Left renal pelvis (tissue), 4 donors: ENCODE measurements at regions not wholly inside any gene's neighbourhood (a gene's known extent, or its start where the extent isn't known, plus 50 kb on each side); places are given as distances from the start of the nearest gene placed in this dataset.

ENCODE experiments used
- DNase-seq, 4 donors: peaks; one replicate each; pipeline ENCODE4 v3.0.0-alpha.2; 2013; ENCODE audit warnings: low read depth in 4 of 4, low spot score in 3 of 4

DNA sequence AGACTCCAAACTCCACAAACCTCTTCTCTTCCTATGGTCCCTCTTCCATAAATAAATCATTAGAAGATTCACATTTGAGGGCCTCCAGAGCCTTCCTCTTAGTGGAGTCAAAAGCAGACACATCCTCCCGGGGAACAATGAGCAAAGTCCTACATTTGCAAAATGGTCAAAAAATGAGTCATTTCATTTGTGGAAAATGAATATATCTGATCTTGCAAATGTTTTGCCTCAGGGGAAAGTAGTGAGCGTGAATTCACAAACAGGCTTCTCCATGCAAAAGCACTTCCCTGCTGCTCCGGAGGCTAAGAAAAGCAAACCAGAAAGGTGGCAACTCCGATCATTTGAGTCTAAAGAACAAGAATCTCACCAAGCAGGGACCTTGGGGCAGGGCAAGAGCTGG is 86.7 kb upstream of the IQSEC1 start:
- DNase-seq: no peak

GRCh38 chr3:13158871-13159270 is 85.6 kb upstream of the IQSEC1 start:
- DNase-seq: no peak

DNA sequence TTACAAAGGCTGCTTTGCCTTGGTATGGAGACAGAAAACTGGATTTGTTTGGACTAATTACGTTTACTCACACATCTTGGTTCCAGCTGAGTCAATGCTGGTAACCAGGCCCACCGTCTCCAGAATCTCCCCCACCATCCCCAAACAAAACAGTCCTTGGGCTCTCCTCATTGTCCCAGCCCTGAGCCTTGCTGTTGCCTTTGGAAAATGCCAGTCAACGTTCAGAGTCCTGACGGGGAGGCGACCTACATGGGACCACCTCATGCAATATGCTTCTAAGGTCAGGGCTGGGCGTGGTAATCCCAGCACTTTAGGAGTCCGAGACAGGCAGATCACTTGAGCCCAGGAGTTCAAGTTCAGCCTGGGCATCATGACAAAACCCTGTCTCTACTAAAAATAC is 85.2 kb upstream of the IQSEC1 start:
- no peak for DNase-seq

DNA sequence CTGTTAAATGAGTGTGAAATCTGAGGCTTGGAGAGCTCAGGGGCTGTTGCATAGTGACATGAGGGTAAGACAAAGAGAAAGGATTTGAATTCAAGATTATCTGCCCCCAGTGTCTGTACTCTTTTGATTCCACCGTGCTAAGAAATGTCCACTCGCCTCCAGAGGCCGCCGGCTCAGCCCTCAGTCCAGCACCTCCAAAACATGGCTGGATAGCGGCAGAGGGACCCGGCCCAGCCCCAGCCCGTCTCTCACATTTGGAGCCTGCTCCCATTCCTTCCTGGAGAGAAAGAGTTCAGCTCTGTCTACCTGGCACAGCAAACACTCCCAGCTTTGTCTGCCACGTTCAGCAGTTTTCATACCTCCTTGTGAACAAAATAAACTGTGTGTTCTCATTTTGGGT is 84.8 kb upstream of the IQSEC1 start:
- DNase-seq: no peak

DNA sequence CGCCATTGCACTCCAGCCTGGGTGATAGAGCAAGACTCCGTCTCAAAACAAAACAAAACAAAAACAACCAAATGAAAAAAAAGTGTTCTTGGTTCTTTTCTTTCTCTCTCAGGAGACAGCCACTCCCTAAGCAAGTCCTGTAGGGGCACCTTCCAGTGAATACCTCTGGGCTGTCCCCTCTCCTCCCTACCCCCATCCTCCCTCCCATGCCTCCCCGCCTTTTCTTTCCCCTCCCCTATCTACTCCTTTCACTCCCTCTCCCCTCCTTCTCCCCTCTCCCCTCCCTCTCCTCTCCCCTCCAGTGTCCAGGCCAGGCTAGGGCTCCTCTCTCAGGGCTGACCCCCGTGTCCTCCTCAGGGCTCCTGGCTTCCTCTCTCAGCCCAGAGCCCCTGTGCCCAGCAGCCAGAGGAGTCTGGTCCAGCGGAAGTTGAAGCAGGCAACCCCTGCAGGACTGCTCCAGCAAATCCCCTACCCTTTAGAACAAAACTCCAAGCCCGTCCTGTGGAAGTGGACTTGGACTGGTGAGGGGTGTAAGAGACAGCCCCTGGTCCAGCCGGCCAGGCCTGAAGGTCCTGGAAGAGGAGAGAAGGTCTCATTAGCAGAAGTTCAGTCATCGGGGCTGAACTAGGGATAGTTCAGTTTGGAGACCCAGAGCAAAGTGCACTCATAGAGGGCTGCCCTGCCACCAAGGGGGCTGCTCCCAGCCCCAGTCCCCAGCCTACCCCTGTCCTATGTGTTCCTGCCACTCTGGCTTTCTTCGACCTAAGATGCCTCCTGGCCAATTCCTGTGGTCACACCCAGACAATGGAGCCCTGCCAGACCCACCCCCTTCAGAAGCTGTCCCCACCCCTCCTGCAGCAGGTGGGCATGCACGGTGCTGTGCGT is 79.8 kb upstream of the IQSEC1 start:
- DNase-seq: no peak

DNA sequence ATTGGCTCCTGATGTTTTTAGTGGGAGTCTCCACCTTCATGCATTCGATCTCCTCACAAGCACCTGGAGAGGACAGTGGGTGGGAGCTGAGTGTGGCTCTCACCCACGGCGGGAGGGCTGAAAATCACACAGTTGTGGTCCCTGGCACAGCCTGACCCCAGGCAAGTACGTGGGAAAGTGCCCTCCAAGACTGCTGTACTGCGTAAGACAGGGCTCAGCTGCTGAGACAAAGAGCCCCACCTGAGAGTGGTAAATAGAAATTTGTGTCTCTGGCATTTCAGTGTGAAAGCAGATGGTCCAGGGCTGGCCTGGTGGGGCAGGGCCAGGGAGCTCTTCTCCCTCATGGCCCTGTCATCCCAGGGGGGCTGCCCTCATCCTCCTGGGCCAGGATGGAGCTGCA is 77.4 kb upstream of the IQSEC1 start:
- no peak for DNase-seq

DNA sequence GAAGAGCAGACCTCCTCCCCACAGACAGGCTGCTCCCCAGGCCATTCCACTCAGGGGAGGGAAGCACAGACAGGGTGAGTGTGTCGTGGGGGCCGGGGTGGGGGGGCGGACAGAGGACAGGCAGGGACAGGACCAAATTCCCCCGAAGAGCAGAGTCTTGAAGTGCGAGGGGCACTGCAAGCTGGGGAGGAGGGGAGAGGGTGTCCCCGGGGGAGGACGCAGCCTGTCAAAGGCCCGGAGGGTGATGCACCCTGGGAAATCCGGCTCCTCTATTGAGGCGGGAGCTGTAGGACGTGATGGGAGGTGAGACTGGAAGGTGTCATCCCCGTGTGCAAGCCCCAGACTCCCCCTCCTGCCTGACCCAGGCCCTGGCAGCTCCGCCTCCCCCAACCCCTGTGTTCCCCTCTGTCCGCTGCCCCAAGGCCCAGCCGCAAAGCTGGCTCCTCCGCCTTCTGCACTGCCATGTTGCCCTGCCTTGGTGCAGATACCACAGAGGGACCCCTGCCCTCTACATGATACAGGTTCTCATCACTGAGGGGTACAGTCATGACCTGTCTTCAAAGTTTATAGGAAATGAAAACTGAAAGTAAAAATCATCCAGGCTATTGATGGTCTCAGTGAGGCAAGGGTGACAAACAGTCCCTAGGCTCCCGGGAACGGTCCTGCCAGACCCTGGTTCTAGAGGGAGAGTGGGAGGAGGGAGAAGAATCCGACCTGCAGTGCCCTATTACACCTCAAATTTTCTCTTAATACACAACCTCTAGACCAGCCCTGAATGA is 76.3 kb upstream of the IQSEC1 start:
- no peak for DNase-seq

DNA sequence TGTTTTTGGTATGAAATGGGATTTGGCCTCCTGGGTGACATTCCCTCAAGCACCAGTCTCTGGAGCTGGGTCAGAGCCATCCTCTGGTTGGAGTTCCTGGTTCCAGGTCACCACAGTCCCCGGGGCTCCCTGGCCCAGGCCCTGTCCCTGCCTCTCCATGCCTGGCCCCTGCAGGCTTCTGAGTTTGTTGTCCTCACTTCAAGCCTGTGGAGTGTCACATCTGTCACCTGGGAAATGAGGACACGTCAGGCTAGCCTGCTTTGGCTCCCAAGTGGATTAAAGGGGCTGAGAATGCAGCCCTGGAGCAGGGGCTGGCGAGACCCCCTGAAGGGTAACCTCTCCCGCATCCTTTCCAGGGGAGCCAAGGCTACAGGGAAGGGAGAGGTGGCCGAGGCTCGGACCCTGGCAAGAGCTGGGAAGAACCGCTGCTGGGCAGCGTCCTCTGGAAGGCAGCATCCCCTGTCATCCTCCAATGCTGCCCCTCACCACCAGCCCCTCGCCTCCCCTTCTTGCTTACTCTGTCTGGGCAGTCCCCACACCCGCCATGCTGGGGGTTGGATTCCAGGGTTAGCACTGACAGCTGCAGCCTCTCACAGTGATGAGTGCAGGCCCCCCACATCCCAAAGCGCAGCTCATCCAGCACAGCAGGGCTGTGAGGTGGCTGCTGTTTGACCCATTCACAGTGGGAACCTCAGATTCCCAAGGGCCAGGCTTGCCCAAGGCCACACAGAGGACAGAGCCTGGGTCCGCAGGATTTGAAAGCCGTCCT is 75.5 kb upstream of the IQSEC1 start:
- DNase-seq: no peak

GRCh38 chr3:13148126-13148525 is 74.9 kb upstream of the IQSEC1 start:
- DNase-seq: no peak

DNA sequence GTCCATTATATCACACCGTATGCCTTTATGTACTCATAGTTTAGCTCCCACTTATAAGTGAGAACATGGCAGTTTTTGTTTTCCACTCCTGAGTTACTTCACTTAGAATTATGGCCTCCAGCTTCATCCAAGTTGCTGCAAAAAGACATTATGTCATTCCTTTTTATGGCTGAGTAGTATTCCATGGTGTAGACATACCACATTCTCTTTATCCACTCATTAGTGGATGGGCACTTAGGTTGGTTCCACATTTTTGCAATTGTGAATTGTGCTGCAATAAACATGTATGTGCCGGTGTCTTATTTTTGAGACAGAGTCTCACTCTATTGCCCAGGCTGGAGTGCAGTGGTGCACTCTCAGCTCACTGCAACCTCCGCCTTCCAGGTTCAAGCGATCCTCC is 74.1 kb upstream of the IQSEC1 start:
- no peak for DNase-seq

DNA sequence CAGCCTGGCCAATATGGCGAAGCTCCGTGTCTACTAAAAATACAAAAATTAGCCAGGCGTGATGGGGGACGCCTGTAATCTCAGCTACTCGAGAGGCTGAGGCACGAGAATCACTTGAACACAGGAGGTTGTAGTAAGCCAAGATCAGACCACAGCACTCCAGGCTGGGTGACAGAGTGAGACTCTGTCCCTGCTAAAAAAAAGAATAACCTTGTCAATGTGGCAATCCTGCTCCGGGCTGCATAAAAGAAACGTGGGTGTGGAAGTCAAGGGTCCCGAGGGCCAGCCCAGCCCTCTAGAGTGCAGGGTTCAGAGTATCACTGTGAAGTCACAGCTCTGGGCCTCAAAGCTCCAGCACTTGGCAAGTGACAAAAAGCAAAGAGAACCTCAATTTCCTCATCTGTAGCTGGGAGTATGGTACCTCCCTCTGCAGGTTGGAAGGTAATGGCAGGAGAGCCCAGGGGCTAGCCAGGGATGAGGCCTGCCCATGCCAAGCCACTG is 73.5 kb upstream of the IQSEC1 start:
- no peak for DNase-seq

- no peak for DNase-seq
Observed at GRCh38 chr3:13145826-13146642, 72.8 kb upstream of the IQSEC1 start.

DNA sequence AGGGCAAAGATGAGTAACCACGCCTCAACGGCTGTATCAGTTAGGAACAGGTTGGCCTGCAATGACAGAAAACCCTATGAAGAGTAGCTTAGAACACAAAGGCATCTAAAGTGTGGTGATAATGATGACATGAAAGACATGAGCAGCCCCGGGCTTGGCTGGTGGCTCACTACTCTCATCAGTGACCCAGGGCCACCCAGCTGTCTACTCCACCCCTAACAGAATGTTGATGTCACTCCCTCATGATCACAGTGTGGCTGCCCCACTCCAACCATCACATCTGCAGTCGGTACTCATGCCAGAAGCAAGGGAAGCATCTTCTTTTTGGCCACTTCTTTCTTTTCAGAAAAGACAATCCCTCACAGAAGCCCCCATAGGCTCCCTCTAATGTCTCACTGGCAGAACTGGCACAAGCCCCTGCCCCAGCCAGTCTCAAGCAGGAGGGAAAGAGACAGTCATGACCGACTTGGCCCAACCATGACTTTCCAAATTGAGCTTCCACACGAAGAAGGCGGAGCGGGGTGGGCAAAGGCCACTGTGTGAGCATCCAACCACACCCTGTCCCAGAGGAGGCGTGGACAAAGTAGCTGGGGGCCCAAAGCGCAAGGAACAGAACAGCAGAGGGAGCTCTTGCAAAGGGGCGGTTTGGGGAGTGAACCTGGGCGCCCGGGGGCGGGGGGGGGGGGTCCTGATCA is 72.0 kb upstream of the IQSEC1 start:
- no peak for DNase-seq

- DNase-seq: no peak
Observed at GRCh38 chr3:13144163-13145023, 71.2 kb upstream of the IQSEC1 start.

GRCh38 chr3:13143381-13144004 is 70.3 kb upstream of the IQSEC1 start:
- no peak for DNase-seq

GRCh38 chr3:13142552-13143380 is 69.5 kb upstream of the IQSEC1 start:
- no peak for DNase-seq

DNA sequence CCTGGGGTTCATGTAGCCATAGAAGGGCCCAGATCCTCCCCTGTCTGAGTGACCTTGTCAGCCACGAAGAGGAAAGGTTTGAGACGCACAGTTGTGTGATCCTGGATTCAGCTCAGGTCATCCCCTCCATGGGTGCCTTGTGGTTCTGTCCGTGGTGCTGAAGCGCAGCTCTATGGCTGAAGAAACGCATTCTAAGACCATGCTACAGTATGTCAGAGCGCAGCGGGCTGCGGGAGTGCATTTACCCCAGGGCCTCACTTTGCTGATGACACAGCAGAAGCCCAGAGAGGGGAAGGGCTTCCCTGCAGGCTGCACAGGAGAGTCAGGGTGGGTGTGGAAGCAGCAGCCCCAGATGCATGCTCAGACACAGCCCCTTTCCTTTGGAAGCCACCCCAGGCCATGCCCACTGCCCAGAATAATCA is 68.8 kb upstream of the IQSEC1 start:
- peak; percentile 38 to 67 (median 47) for DNase-seq
